KG1 (cell line): ENCODE measurements at regions not wholly inside any gene's neighbourhood (a gene's known extent, or its start where the extent isn't known, plus 50 kb on each side); places are given as distances from the start of the nearest gene placed in this dataset.

Experiments used
- DNase-seq: peaks from one replicate; lab custom pipeline; 2025; lab: John Stamatoyannopoulos, UW

DNA sequence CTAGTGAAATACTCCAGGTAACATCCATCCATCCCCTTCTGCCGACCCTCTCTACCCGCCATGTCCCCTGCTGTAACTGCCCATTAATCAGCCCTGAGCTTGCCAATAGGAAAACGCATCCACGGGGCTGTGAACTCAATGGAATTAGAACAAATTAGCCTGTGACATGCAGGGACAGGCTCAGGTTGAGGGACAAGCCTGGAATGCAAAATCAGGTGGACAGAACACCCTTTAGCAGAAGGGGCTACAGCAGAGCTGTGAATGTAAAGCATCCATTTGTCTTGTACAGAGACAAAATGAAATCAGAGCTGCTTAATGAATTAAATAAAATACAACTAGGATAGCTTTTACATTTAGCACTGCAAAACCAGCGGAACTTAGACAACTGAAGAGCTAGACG is 187.3 kb upstream of the SASH1 start:
- DNase-seq, result no peak

DNA sequence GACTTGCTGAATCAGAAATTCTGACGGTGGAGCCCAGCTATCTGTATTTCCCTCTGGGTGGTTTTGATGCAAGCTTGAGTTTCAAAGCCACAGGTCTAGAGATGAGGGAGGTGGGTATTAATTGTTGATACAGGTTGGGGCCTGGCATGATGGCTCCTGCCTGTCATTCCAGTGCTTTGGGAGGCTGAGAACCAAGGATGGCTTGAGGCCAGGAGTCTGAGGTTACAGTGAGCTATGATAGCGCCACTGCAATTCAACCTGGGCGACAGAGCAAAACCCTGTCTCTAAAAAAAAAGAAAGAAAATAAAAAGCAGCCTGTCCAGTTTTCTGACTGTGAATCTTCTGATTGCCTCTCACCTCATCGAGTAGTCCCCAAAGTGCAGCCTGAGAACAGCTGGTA is 184.8 kb upstream of the SASH1 start:
- DNase-seq, result no peak

DNA sequence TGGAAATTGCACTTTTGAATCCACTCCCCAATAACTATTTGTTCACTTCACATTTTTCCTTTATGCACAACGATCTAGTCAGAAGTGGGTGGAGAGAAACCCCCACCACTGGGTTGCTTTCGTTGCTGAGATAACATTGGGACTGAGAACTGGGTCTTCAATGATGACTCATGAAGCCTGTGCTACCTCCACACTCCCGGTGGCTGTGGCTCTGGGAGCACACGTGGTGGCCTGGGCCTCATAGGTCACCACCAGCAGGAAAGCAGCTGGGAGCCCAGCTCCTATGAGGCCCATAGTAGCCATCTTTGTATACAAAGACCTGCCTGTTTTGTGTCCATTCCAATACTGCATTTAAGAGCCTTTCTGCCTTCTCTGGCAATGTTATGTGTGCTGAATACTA is 178.0 kb upstream of the SASH1 start:
- DNase-seq, result no peak

DNA sequence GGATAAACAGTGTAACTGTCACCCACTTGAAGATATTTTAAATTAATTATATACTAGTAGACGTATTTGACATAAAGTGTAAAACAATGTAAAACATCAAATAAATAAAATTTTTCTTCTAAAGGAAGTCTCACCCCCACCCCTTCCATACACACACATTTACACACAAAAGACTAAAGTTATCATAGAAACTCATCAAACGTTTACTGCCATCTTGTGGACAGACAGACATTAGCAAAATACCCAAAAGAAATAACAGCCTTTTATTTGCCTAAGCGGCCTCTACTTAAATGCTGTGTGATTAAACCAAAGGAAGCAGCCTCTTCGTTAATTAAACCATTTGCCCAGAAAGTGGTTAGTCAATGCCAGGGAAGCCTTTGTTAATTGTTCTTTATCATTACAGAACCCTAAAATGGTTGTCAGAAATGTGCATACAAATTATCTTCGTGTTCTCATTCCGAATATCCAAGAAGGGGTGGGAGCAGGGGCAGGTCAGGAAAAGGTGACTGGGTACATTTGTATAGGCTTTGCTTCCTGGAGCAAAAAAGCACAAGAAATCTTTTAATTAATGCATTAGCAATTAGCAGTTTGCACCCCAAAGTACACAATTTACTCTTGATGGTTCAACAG is 176.2 kb upstream of the SASH1 start:
- no peak for DNase-seq

DNA sequence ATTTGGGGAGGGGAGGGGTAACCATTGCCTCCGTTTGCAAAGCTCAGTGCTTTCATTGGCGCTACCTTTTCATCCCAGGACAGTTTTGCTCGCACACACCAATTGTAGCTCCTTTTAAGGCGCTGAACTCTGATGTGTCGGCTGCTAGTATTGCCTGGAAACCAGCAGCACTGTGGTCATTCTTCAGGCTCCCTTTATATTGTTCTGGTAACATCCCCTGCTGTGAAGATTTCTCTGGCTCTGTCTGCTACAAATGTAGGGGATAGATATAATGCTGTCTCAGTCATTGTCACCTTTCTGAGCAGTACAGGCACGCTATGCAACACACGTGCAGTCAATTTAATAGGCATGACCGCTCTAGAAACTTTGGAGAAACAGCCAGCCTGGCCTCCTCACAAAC is 172.9 kb upstream of the SASH1 start:
- no peak for DNase-seq

DNA sequence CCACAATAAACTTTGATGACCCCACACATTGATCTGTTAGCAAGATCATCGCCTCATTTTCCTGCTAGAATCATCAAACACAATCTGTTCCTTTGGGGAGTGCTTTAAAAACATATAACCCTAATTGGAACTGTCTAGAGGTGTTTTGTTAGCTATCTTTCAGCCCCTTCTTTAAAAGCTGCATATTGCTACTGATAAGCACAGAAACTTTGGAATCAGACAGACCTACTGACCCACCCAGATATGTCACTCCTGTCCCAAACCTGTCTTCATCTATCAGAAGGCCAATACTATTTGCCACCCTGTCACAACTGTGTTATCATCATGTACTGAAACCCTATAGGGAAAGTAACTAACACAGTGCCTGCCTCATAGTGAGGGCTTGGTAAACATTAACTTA is 172.4 kb upstream of the SASH1 start:
- no peak for DNase-seq

DNA sequence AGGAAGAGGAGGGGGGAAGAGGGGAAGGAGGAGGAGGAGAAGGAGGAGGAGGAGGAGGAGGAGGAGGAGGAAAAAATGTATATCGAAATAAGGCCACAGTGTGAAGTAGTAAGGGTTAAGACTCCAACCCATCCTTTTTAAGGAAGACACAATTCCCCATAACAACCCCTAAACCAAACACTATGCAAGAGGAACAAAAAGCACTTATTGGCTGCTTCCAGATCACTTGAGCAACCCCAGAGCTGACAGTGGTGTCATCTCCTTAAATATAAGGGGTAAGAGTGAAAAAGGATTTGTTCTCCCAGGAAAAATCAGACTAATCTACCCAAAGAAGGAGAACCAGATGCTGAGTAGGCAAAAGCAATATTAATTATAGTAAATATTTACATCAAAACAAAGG is 169.1 kb upstream of the SASH1 start:
- no peak for DNase-seq

DNA sequence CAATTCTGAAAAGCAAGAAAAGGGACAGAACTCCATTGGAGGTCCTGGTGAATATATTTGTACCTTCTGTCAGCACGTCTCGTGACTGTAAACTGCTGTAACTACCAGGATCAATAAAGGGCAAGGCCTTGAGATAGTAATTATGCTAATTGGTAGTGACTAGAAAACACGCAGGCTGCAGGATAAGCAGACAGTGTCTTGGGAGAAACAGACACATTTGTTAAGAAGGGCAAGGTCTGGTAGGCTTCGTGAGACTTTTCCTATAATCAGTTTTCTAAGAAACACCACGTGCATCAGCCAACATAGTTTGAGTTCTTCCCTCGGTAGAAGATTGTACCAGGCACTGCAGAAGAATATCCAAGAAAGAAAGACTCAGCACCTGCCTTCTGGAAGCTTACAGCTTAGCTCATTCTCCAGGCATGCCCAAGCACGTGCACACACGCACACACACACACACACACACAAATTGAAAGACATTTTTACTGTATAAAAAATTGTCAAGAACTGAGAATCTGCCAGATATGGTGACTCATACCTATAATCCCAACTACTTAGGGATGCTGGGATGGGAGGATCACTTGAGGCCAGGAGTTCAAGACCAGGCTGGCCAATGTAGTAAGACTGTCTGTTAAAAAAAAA is 167.0 kb upstream of the SASH1 start:
- no peak for DNase-seq

DNA sequence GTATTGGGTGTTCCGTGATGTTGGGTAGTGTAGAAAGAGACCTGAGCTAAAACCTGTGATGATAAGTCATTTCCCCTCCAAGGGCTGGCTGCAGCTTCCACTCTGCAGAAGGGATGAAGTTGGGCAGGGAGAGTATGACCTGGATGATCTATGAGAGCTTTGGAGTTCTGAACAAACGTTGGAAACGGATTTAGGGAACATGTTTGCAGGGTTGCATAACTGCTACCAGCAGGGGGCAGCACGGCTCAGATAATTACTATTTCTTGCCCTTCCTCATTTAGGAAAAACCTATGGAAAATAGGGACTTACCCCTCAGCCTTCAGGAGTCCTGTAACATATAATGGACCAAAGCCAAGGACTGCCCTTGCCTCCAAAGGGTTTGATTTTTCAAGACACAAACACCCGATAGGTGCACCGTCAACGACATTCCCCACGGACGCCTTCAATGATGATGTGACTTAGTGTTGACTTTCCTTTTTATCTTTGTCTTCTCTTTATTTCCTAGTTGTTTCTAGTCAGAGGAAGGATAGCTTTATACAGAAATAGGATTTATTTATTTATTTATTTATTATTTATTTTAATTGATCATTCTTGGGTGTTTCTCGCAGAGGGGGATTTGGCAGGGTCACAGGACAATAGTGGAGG is 164.9 kb upstream of the SASH1 start:
- DNase-seq, result peak; percentile 35

DNA sequence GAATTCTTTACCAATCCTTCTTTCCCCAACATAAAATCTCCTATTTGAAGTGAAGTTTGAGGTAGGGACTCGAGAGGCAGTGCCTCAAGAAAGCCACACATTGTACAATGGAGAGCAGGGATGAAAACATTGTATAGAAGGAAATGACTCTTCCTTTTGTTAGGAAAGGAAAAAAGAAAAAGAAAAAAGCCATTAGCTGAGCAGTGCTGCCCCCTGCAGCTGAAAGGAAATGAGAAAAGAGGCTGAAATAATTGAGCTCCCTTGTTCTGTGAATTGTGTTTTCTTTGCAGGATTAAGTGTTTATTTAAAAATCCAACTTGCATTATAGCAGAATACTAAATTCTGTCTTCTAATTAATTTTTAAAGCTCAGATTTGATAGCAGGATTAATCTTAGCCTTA is 162.9 kb upstream of the SASH1 start:
- no peak for DNase-seq

DNA sequence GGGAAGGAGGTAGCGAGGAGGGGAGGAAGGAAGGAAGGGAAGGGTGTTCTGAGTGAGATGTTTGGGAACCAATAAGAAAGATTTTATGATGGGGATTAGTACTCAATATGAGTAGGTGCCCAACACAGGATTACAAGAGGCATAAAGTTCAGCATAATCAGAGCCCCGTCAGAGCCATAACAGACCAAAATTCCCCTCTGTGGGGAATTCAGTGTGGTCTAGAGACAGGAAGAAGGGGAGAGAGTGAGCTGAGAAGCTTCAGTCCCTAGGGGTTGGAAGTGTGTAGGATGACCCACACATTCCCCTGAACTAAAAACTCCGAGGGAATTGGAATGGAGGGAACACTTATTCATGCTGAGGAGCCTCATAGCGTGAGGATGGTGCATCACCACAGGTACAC is 160.3 kb upstream of the SASH1 start:
- DNase-seq, result no peak

DNA sequence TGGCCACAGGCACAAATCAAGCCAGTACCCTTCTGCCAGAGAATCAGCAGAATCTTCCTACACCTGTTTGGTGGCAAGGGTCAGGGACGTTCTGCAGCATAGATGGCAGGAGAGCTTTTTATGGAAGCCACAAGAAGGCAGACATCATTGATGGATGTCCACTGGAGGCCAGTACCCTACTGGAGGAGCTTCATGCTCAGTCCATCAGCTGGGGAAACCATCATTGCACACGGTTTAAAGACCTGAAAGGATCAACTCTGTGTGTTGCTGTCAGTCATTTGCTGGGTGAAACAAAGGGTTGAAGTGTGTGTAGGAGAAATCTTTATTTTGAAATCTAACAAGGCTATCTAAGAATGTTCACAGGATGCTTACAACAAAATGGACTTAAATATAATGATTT is 158.9 kb upstream of the SASH1 start:
- DNase-seq, result no peak

DNA sequence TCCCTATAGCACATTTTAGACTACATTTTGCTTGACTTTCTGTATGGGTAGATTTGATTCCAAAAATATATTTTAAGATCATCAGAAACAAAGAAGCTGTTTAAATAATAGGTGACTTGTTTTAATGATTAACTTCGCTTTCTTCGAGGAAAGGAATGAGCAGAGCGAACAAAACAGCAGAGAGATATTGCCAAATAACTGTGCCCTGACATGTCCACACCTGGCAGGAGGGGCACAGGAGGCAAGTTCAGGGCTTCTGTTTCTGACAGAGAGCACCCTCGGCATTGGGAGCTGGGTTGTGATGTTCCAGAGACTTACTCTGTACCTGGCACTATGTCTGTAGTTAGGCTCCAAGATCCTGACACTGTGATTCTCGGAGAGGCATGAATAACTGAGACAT is 155.7 kb upstream of the SASH1 start:
- no peak for DNase-seq

DNA sequence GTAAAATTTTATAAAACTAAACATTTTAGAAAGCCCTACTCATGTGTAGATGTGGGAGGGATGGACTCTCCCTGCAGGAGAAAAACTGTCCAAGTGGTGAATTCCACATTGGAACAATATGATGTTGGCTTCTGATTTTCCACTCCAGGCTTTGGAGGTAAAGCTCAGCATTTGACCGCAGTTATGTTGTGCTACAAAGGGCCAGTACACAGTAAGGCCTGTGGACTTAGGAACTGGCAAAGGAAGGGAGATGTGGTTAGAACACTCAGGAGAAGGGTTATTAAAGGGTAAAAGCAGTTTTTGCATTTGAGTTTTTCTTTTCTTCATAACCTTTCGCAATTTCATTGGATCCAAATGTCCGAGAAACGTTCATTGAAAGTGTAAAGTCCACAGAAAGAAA is 150.3 kb upstream of the SASH1 start:
- no peak for DNase-seq

DNA sequence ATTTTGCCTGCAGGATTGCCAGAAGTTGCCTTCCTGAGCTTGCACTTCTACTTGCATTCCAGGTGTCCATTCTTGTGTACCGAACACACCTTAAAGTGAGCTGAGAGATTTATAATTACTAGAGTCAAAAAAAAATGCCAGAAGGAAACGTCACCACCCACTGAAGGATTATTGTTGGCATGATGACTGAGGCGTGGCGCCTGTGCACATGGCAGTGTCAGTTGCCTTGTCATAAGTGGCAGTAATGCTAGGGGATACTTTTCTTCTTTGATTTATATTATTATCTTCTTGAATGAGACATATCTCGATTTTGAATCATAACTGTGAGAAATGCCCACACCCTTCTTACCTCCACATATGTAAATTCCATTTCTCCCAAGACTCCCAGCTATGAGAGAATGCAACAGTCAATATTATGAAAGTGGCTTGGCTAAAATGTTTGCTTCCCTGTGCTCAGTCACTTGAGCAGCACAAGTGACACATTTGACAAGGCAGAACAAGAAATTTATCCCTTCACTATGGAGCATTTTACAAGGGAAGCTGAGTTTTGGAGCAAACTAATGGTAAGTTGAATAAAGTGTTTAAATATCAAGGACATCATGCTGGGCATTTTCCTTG is 149.5 kb upstream of the SASH1 start:
- no peak for DNase-seq

DNA sequence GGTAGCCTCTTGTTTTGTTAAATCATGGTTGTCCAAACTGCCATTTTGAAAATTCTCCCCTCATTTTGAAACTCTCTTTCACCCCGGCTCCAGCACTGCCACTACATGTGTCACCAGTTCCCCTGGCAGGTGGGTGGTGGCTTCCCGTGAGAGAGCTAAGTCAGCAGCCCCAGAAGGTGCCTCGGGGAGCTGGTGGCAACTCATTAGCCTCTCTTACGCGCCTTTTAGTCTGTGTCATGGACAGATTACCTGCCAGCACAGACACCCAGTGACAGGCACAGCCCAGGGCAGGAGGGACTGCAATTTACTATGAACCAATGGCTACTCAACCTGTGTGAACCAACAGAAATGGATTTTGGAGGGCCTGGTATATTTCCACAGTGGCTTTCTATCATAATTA is 147.1 kb upstream of the SASH1 start:
- no peak for DNase-seq

DNA sequence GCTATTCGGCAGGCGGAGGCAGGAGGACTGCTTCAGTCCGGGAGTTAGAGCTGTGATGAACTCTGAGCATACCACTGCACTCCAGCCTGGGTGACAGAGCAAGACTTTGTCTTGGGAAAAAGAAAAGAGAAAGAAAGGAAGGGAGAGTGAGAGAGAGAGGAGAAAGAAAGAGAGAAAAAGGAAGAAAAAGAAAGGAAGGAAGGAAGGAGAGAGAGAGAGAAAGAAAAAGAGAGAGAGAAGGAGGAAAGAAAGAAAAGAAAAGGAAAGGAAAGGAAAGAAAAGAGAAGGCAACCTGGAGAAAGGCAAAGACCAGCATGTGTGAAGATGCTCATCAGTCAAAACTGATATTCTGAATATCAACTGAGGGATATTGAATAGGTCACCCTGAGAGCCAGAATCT is 143.1 kb upstream of the SASH1 start:
- DNase-seq, result no peak

DNA sequence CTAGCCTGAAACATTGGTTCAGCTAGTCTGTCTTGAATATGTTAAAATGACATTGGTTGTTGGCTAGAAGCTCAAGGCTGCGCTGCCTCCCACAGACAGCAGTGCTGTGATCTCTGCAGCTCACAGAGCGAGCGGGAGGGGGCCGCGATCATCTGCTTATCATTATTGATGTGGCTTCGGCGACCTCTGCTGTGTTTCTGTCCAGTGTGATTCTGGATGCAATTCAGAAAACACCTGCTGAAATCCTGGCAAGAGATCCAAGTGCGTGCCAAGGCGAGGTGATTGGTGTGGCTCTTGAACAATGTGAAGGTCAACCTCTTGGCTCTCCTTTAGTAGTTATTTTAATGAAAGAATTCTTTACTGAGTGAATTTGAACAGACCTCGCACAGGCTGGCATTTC is 142.3 kb upstream of the SASH1 start:
- DNase-seq, result no peak

DNA sequence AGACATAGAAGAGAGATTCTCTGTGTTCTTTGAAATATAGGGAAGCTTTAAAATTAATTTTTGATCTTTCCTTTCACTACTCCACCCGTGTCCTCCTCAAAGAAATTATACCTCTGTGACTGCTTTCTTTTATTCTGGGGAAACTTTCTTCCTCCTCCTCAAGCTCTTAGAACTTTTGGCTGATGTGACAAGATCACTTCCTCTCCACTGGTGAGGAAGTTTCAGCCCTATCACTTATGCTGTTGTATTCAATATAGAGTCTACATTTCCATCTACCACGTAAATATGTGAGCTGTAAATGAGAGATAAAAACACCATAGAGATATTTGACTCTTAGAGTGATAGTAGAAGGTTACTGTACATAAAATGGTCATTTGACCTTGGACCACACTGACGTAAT is 141.9 kb upstream of the SASH1 start:
- DNase-seq, result no peak

DNA sequence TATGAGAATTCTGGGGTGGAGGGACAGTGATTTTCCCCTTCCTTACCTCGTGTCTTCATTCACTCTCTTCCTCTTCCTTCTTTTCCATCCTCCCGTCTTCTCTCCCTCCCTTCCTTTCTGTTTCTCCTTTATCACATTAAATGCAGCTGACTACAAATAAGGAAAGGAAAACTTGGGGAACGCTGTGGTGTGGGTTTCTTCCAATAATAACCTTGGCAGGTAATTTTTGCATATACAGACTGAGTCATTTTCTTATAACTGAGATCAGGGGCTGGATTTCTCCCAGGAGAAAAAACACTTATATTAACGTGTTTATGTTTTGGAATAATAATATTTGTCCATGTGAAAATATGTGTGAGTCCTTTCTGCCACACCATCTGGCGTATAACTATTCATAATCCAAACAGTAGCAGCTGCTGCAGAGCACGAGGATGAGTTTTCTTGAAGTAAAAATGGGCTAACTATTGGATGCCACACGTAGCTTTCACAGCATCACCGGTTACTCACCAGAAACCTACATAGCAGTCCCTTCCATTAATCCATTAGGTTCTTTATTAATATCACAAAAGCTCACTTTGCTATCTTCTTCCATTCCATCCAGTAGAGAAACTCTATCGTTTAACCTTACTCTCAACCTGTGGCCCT is 139.2 kb upstream of the SASH1 start:
- no peak for DNase-seq

DNA sequence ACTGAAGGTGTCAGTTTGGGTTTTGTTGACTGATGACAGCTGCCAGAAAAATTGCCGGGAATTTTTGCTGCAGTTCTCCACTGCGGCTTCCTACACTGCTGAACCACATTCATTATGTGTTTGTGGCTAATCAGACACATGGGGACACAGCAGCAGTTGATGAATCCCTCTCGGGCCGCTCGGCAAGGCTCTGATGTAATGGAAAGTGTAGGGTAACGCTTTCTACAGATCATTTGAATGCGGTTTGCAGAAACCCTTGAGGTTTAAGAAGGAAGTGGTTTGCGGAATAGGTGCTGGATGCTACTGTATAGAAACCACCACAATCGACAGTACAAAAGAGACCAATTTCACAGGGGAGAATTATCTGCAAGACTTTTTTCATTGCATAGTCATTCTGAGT is 138.7 kb upstream of the SASH1 start:
- peak; percentile 45 for DNase-seq

DNA sequence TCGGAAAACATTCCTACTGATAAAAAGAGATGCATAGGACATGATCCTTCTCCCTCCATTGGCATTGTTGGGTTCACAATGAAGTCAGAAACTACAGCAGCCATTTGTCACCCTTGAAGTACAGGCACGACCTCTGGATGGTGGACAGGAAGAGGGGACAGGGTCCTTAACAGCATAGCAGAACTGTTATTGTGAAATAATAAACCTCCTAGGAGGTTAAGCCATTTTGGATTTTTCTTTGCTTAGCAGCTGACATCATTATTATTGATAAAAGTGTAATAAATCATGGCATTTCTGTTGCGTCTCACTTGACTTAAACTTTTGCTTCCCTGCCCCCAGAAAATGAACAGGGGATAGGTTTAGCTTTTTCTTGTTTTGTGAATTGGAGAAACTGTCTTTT is 134.3 kb upstream of the SASH1 start:
- no peak for DNase-seq

DNA sequence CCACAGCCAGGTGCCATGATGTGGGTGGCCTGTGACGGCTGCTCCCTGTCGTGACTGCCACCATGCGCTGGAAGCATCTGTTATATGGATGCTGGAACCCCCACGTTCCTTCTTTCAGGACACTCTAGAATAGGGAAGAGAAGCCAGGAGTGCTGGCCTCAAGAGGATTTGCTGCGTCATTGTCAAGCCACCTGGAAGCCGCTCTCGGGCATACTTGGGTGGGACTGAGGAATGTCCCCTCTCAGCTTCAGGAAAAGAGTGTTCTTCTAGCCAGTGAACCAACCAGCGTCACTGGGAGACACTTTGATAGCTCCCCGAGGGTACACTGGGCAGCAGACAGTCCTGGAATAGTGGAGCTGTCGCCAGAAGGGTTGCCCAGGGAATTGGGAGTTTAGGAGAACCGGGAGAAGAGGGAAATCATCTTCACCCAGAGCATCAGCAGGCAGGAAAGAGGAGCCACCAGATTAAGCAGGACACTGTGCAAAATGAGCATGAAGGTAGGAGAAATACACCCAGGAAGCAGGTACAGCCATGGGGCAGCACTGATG is 130.8 kb upstream of the SASH1 start:
- no peak for DNase-seq
